GM18502 (cell line): ENCODE measurements at regions not wholly inside any gene's neighbourhood (a gene's known extent, or its start where the extent isn't known, plus 50 kb on each side); places are given as distances from the start of the nearest gene placed in this dataset.
A peak's percentile ranks its signal among the peaks of the same experiment; 100 is the strongest.

Experiments
- ATAC-seq: cut with Tn5 transposase; IDR thresholded peaks from one replicate; pipeline ENCODE4 v1.9.1; 2021; ENCODE audit warnings: mild to moderate bottlenecking; ENCODE audit not compliant: unreplicated experiment, poor library complexity

DNA sequence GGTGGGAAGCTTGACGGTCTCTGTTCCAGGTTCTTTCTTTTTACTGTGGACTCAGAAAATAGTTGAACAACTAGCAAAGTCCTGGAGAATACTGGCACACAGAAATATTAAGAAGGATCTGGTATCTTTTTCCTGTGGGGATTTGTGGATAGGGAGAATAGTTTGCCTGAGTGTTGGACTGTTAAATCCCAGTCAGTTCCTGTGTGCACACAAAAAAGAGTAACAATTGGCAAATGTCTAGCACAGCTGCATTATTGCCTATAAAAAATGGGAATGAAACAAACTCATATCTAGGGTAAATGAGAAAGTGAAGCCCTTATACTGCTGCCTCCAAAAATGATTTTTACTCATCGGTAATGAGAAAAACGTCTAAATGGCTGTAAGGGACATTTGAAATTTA lies 828.2 kb downstream of the JRKL start:
- no peak for ATAC-seq

DNA sequence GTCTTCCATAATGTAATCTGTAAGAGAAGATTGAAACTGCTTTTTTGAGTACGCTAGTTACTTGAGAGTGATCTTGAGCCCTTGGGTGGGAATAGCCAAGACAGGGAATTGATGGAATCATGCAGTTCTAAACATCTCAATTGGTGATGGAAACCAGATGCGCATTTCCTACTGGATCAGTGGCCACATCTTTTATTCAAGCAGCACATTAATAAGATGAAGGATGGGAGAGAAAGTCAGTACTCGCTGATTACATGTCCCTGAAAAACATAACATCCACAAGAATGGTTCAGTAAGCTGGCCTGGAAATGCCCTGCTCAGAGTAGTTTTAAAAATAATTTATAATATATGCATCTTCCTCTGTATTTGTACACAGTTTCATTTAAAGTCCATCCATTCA lies 833.8 kb downstream of the JRKL start:
- ATAC-seq: no peak

DNA sequence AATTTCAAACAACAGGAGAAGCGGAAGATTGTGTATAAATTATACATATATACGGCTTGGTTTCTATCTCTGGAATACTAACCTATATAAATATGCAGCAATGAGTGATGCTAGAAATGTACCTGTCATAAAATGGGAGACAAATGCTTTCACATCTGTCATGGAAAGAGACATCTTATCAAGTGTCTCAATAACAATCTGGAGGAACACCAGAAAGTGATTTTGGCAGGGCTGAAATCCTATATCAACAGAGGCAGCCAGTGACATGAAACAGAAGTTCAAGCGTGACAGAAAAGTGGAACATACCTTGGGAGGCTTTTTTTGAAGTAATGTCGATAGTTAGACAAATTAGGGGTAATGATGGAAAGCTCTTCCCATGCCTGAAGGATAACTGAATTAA lies 834.6 kb downstream of the JRKL start:
- ATAC-seq: no peak

DNA sequence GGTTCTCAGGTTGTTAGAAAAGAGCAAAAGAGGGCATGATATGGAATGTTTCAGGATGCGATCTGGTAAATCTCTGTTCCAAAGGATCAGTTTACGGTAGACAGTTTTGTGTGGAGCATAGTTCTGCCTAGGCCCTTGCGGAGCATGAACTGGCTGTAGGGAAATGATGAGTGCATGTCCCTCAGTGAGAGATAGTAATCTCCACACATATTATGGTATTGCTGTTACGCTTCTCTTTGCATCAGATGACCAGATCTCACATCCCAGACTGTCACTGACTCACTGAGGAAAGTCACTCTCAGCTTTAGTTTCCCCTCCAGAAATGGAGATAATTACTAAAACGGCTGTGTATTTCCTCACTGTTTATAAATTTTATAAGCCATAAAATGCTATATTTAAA lies 836.0 kb downstream of the JRKL start:
- no peak for ATAC-seq

DNA sequence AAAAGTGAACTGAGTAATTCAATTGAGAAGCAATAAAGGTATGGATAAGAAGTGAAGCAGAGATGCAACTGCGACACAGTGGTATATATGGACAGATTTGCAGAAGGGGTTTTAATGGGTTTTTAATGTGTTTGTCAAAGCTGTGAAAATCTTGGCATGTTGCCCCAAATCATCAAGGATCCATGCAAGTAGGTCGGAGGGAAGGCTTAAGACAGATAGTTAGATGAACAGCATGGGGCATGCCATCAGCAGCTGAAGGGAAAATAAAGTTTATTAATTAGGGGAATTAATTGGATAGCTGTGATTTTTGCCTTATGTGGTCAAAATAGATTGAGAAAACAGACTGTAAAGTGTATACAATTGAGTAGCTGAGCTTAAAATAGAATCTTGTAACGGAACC lies 840.1 kb downstream of the JRKL start:
- no peak for ATAC-seq

DNA sequence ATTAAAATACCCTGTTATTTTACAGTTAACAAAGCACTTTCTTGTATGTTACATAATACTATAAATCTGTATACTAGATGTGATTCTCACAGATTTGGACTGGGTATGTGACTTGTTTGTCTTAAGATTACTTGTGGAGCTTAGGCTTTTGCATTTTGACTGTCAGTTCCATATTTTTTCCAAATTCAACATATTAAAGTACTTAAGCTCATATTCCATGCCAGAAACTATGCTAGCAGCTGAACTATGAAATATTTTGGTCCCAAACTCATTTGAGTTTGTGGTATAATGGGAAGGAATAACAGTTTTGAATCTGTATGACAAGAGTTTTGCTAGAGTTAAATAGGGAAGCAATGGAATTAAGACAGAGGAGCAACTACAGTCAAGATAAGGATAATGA lies 841.4 kb downstream of the JRKL start:
- ATAC-seq: no peak

DNA sequence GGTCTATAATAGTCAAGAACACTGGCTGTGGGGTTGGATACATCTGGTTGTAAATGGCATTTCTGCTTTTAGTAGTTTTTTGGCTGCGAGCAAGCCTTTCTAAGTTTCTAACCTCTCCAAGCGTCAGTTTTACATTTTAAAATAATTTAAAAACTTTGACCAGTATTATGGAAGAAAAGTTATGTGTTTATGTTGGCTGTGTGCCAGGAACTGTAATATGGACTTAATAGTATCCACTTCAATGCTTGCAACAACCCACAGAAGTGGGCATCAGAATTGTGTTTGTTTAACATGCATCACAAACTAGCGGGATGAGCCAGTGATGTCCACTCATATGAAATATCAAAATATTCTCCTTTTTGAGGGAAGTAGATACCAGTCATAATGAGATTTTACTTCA lies 844.2 kb downstream of the JRKL start:
- no peak for ATAC-seq

DNA sequence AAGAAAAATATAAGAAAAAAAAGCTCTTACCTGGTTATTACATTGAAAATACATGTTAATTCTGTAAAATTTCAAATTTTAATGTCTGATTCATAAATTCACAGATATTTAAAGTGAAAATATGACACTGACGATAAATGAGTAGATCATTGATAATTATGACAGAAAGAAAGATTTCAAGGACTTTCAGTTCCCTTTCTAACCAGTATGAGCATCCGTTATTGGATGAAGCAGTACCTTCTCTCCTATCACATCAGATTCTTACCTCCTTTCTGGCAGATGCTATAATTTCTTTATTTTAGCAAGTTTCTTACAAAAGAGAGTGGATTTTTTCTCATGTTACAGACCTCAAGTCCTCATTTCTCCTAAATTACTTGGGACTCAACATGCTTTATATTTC lies 847.3 kb downstream of the JRKL start:
- ATAC-seq: no peak

DNA sequence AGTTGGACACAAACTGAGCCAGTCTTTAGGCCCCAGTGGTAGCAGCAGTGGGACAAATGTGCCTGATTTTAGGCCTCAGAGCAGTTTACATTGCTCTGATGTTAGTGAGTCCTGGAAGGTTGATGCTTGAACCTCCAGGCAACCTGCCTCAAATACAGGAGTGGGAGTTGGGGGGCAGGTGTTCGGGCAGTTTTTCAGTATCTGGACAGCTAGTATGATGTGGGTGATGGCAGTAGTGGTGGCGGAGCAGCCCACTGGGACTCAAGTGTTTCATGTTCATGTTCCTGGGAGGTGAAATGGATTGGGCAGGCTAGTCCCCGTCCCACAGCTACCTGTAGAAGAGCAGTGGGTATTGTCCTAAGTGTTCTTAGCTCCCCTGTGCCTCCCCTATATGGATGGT lies 857.8 kb downstream of the JRKL start:
- no peak for ATAC-seq

DNA sequence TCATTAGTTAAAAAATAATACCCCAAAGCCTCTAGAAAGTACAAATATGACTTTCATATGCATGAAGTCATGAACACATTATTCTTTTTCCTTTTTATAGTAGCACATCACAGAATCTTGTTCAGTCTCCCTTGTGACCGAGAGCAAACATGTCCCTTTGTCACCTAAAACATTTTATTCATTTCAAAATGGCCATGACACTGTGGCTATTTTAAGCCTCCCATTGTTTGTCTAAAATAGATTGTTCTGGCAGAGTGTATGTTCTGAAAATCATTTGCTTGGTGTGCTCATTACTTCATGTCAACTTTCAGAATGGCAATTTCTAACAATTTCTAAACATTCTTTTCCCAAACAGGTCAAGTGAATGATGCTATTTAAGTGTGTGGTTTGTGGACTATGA lies 865.0 kb downstream of the JRKL start:
- ATAC-seq: no peak

DNA sequence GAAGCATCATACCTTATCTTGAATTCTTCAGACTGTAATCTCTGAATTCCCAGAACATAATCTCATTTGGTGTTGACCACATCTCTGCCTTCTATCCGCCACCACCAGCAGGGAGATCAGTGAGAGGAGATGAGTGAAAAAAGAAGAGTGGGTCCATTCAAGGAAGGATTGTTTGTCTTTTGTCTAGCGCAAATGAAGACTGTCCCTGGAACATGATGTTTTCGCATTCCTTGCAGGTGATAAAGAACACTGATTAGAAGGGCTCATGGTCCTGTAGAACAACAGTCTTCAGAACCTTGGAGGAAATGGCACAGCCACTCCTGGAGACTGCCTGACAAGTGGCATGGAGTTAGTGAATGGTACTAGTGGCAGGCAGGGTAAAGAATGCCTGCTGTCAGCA lies 869.6 kb downstream of the JRKL start:
- ATAC-seq: no peak

DNA sequence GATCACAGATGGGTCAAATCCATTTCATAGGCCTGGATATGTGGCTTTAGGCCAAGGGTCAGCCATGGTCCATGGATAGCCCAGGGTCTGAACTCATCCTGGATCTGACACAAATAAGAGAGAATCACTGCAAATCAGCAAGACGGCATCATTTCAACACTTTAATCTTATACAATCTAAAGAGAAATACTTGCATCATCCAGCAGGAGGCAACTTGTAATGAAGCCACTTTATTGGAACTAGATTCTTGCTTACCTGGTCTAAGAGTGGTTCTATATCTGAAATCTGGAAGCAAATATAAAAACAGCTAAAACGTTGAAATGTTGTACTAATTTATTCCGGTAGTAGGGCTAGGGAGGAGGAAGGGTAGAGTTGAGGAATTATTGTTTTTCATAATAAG lies 870.1 kb downstream of the JRKL start:
- no peak for ATAC-seq

DNA sequence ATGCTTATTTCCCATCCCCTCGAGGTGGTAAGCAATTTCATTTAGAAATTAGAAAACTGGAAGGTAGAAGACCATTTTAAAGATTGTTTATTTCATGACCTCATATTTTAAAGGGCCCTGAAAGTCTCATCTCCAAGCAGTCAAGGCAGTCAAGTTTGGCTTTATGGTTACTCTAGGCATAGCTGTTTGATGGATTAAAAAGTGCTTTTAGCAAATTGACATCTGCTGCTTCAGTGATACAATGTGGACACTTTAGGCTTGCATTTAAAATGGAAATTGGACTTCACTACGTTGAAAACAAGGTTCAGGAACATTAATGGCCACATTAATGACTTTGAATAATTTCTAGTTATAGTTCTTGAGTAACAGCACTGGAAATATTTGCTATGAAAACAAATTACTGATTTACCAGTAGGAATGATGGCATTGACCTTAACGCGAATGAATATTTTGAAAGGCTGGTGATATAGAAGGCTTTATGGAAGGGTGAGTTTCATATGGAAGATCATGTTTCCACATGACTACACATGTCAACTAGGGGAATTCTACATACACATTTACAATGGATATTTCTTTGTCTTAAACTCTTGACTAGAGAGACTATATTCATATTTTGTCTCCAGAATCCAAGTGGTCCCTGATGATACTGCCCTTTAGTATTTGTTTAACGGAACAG lies 873.5 kb downstream of the JRKL start:
- ATAC-seq: no peak

DNA sequence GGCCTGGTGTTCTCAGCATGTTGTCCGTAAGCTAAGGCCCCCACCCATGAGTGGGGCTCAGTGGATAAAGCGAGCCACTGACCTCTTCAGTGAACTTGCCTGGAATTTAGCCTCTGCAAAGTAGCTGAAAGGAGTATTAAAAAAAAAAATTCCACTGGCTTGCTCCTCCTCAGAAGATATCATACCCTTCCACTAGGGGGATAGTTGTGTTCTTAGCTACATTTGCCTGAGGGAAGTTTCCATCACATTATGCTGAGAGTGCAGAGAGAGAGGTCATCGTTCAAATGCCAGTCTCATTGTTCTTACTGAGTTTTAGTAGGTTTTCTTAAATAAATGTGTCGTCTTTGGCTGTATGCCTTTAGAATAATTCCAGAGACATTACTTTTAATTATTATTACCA lies 879.7 kb downstream of the JRKL start:
- peak; percentile 75 for ATAC-seq

DNA sequence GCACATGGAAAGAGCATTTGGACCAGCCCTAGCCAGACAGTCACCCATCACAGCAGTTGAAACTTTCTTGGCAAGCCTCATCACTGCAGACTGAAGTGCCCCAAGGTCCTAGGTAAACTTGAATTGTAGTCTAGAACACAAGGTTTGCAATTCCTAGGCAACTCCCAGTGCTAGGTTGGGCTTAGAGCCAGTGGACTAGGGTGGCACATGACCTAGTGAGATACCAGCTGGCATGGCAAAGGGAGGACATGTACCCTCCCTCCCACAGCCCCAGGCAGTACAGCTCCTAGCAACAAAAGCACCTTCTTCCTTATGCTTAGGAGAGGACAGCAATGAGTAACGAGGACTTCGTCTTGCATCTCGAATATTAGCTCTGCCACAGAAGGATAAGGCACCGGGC lies 889.5 kb downstream of the JRKL start:
- no peak for ATAC-seq

DNA sequence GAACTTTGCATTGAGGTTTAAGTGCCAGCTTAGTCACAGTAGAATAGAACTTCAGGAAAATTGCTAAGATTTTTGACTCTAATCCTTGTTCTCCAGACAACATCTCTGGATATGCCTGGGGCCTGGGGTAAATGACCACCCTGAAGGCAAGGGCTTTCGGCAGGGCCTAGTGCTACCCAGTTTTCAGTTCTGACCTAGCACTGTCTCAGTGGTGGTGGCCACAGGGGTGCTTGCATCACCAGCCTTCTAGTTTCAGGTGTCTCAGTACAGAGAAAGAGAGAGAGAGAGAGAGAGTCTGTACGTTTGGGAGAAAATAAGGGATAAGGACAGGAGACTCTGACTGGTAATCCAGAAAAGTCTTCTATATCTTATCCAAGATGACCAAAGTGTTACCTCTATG lies 890.5 kb downstream of the JRKL start:
- ATAC-seq: no peak

DNA sequence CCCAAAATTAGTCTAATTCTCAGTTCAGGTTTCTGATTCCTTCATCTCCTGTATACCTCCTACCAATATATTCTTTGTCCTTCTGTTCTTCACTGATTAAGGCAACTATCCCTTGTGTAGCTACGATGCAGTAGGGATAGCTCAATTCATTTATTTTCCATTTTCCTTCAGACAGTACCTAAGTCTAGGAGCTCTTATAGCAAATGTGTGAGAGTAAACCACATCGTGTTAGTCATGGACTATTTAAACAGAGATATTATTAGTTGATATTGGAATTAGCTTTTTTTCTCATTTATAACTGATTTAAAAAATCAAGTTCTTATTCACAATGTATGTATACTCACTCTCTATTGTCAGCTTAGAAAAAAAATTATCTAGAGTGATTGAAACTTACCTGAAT lies 900.0 kb downstream of the JRKL start:
- no peak for ATAC-seq

DNA sequence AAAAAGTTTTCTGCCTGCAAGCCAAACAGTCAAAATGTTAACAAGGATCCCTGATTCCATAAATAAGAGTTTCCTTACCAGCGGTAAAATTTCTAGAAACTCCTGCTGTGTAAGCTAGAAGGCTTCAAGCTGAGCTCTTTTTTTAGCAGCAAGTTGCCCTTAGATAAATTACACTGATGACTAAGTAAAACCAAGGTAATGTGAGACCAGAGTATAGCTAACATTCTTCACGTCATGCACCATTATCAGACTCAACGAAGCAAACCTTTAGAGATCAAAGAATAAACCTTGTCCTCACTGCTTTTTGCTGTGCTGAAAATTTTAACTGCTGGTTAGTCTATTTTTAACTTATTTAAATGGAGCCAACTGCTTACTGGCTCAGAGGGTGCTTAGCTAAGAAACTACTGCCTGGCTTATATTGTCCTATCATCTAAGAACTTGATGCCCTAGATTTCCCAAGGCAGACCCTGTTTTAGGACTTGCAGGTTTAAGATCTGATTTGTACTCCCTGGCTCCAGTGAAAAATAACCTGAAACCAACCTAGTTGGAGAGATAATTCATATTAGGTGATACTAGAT lies 900.7 kb downstream of the JRKL start:
- ATAC-seq: no peak

DNA sequence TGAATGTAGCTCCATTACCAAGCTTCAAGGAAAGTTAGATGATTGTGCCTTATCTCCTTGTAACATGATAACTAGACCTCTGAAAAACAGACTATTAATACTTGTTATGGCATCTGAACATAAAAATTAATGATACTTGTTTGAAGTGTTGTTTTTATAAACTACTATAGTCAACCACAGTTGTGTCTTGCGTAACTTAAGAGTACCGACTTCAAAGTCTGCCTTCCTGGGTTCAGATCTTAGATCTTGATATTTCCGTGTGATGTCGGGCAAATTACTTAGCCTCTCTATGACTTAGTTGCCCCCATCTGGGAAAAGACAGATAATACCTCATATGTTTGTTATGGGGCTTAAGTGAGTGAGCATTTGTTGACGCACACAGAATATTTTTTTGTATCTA lies 906.5 kb downstream of the JRKL start:
- ATAC-seq: no peak

DNA sequence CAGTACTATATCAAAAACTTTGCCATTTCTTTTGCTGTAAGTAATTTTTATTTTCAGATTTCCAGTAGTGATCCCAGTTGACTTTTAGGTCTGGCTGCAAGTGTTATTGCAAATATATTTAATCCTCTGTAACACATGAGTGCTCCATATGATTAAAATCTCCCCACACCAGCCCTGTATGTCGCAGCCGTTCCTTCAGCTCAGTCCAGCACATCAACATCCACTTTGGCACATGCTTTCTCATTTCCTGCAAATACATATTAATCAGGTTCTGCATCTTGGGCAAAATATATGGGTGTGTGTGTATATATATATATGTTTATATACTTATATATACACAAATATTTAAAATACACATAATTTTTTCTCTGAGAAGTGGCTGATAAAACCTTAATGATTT lies 919.5 kb downstream of the JRKL start:
- ATAC-seq: no peak

DNA sequence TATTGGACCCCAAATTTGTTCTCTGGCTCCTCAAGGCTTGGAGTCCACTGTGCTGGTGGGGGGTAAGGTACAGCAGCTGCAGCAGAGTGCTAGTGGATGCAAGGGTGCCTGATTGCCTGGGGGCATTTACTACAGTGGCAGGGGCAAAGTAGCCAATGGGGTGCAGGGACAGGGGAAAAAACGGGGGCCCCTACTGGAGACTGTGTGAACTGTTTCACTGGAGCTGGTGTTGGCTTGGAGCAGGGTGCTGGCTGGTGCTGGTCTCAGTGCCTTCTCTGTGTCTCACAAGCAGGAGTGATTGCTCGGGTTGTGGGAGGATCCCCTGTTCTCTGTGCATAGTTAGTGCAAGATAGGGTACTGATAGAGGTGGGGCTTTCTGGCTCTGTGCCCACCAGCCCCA lies 935.9 kb downstream of the JRKL start:
- ATAC-seq: no peak

DNA sequence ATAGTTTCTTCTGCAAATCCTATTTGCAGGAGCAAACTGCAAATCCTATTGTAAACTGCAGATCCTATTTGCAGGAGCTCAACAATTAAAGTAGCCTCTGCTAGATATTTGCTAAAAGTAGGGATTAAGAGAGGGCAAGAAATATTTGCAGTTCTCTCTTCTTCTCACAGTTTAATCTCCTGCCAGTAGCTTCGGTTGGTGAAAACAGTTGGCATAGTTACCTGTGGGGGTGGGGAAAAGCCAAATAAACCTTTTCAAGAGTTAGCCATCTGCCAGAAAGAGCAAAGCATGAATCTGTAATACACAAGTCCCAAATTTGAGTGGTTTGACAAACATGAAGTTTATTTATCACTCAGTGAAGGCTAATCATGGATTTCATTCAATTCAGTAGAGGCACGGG lies 942.5 kb downstream of the JRKL start:
- no peak for ATAC-seq

DNA sequence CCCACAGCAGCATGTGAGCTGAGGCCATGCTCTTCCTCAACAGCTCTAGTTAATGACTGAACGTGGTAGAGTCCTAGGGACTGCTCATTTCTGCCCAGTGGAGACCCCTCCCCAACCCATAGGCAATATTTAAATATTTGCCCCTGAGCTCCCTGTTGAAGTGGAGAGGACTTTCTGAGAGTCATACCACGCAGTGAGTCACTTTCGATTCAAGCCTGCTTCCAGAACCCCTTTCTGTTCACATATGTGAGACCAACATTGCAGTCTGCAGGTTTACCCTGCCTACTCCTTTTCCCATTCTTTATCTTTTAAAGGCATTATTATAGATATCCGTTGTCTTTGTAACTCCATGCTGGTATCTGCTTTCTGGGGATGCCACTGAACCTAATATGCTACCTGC lies 946.3 kb downstream of the JRKL start:
- no peak for ATAC-seq
